ENCODE measurements at regions not wholly inside any gene's neighbourhood (a gene's known extent, or its start where the extent isn't known, plus 50 kb on each side); places are given as distances from the start of the nearest gene placed in this dataset.

GRCh38 chr7:46832136-46832535 is 749.8 kb downstream of the TNS3 start:
- TF ChIP-seq PBX3 (IDR thresholded peaks at IDR 0.05; ENCODE audit: insufficient replicate concordance, low read depth, low read length) (no peak), NR2C2 (IDR thresholded peaks at IDR 0.05; ENCODE audit: borderline replicate concordance, control insufficient read depth, insufficient read length, low read depth) (no peak)
- in situ Hi-C loops (cut with MboI) (no loop called here), intact Hi-C loops (cut with micrococcal nuclease; ENCODE audit: unreplicated experiment) (no loop called here)
- H4K20me1 ChIP-seq (ENCODE audit: control insufficient read depth, insufficient read depth), result no peaks in the 10 kb centered on the region
- H3K27me3 ChIP-seq (replicated peaks in 1 of 2; ENCODE audit: control insufficient read depth in 2 of 2, insufficient read depth in 2 of 2, low read length in 1 of 2), result no peaks in the 10 kb centered on the region
- ChIA-PET POLR2A (no interaction called here), RAD21 (ENCODE audit: unreplicated experiment) (no interaction called here), CTCF (no interaction called here), SMC1A (ENCODE audit: uncharacterized antibody, unreplicated experiment) (interaction anchor here (1.5 kb wide), 1 partner anchor 64 kb away, joined by 3 read pairs; no protein-coding TSS in a partner anchor)
- no peak overlapping the region for H3K9ac ChIP-seq (ENCODE audit: control insufficient read depth, insufficient read depth, low read length)
- no peaks in the 10 kb centered on the region for H3K36me3 ChIP-seq (ENCODE audit: control insufficient read depth in 2 of 2, insufficient read depth in 2 of 2, low read length in 1 of 2)
- ATAC-seq, result no peak
- no peak overlapping the region for H2AFZ ChIP-seq (ENCODE audit: control insufficient read depth, low read depth, low read length)
- no peak overlapping the region for H3K4me2 ChIP-seq (ENCODE audit: control insufficient read depth, insufficient read depth)
- no peak overlapping the region for H3K27ac ChIP-seq (ENCODE audit: control insufficient read depth, insufficient read depth)
- no TSS peak for BruUV-seq (replicated peaks)
- no peaks in the 10 kb centered on the region; the same call in 2 of the 3 replicates for H3K9me3 ChIP-seq (replicated peaks; ENCODE audit: control insufficient read depth, insufficient read depth, low read length)
- no peak for FAIRE-seq
- no peaks in the 10 kb centered on the region for H3K4me1 ChIP-seq (ENCODE audit: control insufficient read depth, insufficient read depth, low read length)
- DNase-seq (ENCODE audit: low read depth, low spot score), result no peak
- H3K4me3 ChIP-seq, result no peak overlapping the region
- H3K79me2 ChIP-seq (ENCODE audit: control insufficient read depth, insufficient read depth, low read length), result no peaks in the 10 kb centered on the region
- WGBS (ENCODE audit: insufficient coverage, insufficient replicate concordance, low lambda C conversion rate, missing lambda C conversion rate), result 0% methylated on average over 2 of the region's 2 CpGs

GRCh38 chr7:46819819-46820218 is 762.1 kb downstream of the TNS3 start:
- Histone ChIP-seq H3K79me2 (ENCODE audit: control insufficient read depth, insufficient read depth, low read length) (no peaks in the 10 kb centered on the region), H3K9me3 (replicated peaks; ENCODE audit: control insufficient read depth, insufficient read depth, low read length) (no peaks in the 10 kb centered on the region), H2AFZ (ENCODE audit: control insufficient read depth, low read depth, low read length) (no peak overlapping the region), H3K36me3 (ENCODE audit: control insufficient read depth in 2 of 2, insufficient read depth in 2 of 2, low read length in 1 of 2) (no peaks in the 10 kb centered on the region), H4K20me1 (ENCODE audit: control insufficient read depth, insufficient read depth) (no peaks in the 10 kb centered on the region), H3K27ac (ENCODE audit: control insufficient read depth, insufficient read depth) (no peak overlapping the region), H3K9ac (ENCODE audit: control insufficient read depth, insufficient read depth, low read length) (no peak overlapping the region), H3K4me1 (ENCODE audit: control insufficient read depth, insufficient read depth, low read length) (no peaks in the 10 kb centered on the region), H3K4me2 (ENCODE audit: control insufficient read depth, insufficient read depth) (no peak overlapping the region), H3K27me3 (replicated peaks in 1 of 2; ENCODE audit: control insufficient read depth in 2 of 2, insufficient read depth in 2 of 2, low read length in 1 of 2) (no peaks in the 10 kb centered on the region), H3K4me3 (no peak overlapping the region)
- in situ Hi-C loops (cut with MboI), result no loop called here
- no TSS peak for BruUV-seq (replicated peaks)
- WGBS (ENCODE audit: insufficient coverage, insufficient replicate concordance, low lambda C conversion rate, missing lambda C conversion rate), result 13% methylated on average over 7 of the region's 7 CpGs
- no peak for FAIRE-seq
- CTCF ChIA-PET, result no interaction called here
- SMC1A ChIA-PET (ENCODE audit: uncharacterized antibody, unreplicated experiment), result no interaction called here
- DNase-seq (ENCODE audit: low read depth, low spot score), result no peak
- intact Hi-C loops (cut with micrococcal nuclease; ENCODE audit: unreplicated experiment), result no loop called here
- no peak for ATAC-seq
- RAD21 ChIA-PET (ENCODE audit: unreplicated experiment), result no interaction called here
- POLR2A ChIA-PET, result no interaction called here
- TF ChIP-seq HDGF (IDR thresholded peaks at IDR 0.05) (no peak), EZH2 (IDR thresholded peaks at IDR 0.05; ENCODE audit: borderline replicate concordance, control insufficient read depth, low read depth, low read length) (no peak), RAD21 (IDR thresholded peaks at IDR 0.05; ENCODE audit: insufficient read depth, low read depth, low read length) (no peak), SP1 (IDR thresholded peaks at IDR 0.05; ENCODE audit: low read depth, low read length) (no peak), CEBPB (IDR thresholded peaks at IDR 0.05; ENCODE audit: borderline replicate concordance in 1 of 2, low read depth in 2 of 2, low read length in 2 of 2) (no peak), ETV6 (conservative IDR thresholded peaks at IDR 0.05 in 1 of 2, IDR thresholded peaks at IDR 0.05 in 1 of 2; ENCODE audit: borderline replicate concordance in 1 of 2, low read depth in 1 of 2) (no peak), USF1 (IDR thresholded peaks at IDR 0.05; ENCODE audit: borderline replicate concordance, extremely low read length, insufficient read depth, low read depth, low read length) (no peak), SUPT20H (IDR thresholded peaks at IDR 0.05; ENCODE audit: borderline replicate concordance, control insufficient read depth, low read depth, low read length) (no peak), TBL1XR1 (IDR thresholded peaks at IDR 0.05; ENCODE audit: low read depth, low read length) (no peak), RB1 (IDR thresholded peaks at IDR 0.05; ENCODE audit: borderline replicate concordance) (no peak), RCOR1 (conservative IDR thresholded peaks at IDR 0.05; ENCODE audit: low read depth, low read length) (no peak), HCFC1 (IDR thresholded peaks at IDR 0.05; ENCODE audit: low read length) (no peak), NBN (IDR thresholded peaks at IDR 0.05) (no peak), STAT3 (IDR thresholded peaks at IDR 0.05; ENCODE audit: low read depth, low read length) (no peak), TCF3 (IDR thresholded peaks at IDR 0.05; ENCODE audit: borderline replicate concordance, insufficient read depth, low read depth, low read length) (no peak), ZNF274 (IDR thresholded peaks at IDR 0.05; ENCODE audit: insufficient read depth, insufficient read length) (no peak)
